ENCODE measurements at regions not wholly inside any gene's neighbourhood (a gene's known extent, or its start where the extent isn't known, plus 50 kb on each side); places are given as distances from the start of the nearest gene placed in this dataset.

GRCh38 chr18:51568151-51568550 is 370.7 kb upstream of the MEX3C start:
- no peaks in the 10 kb centered on the region for H3K36me3 ChIP-seq (replicated peaks in 1 of 2; ENCODE audit: control insufficient read depth in 1 of 2, insufficient read depth in 2 of 2, low read length in 2 of 2)
- no peak for DNase-seq

GRCh38 chr18:51569153-51569552 is 371.7 kb upstream of the MEX3C start:
- intact Hi-C loops (cut with micrococcal nuclease), result no loop called here
- Histone ChIP-seq H3K36me3 (replicated peaks in 1 of 2; ENCODE audit: control insufficient read depth in 1 of 2, insufficient read depth in 2 of 2, low read length in 2 of 2) (no peaks in the 10 kb centered on the region), H3K79me2 (ENCODE audit: insufficient read depth, low read length) (no peaks in the 10 kb centered on the region), H3K9ac (ENCODE audit: insufficient read depth, low read length, poor library complexity, severe bottlenecking) (no peak overlapping the region), H2AFZ (ENCODE audit: insufficient read depth, low read depth, low read length, poor library complexity, severe bottlenecking) (no peak overlapping the region), H3K27me3 (ENCODE audit: control insufficient read depth in 2 of 2, insufficient read depth in 2 of 2, low read length in 2 of 2) (no peaks in the 10 kb centered on the region), H3K4me2 (replicated peaks; ENCODE audit: extremely low read depth, low read length, poor library complexity, severe bottlenecking) (no peak overlapping the region), H3K27ac (ENCODE audit: low read depth in 1 of 2, low read length in 2 of 2) (no peak overlapping the region), H3K4me1 (ENCODE audit: control insufficient read depth in 1 of 2, insufficient read depth in 2 of 2, low read length in 2 of 2) (no peaks in the 10 kb centered on the region), H4K20me1 (ENCODE audit: insufficient read depth, low read length) (no peaks in the 10 kb centered on the region), H3K9me3 (replicated peaks in 1 of 2; ENCODE audit: control insufficient read depth in 1 of 2, insufficient read depth in 1 of 2, low read length in 2 of 2) (no peaks in the 10 kb centered on the region), H3K4me3 (replicated peaks in 1 of 3; ENCODE audit: low read depth in 2 of 3, low read length in 3 of 3) (no peak overlapping the region)
- Mint-ChIP-seq H3K27ac (no peak overlapping the region), H3K9me3 (peaks cover 0 to 7% (median 3%) of the 10 kb centered on the region in 7 donors), H3K4me3 (no peak overlapping the region), H3K36me3 (no peaks in the 10 kb centered on the region), H3K27me3 (ENCODE audit: low read depth in 3 of 3) (no peaks in the 10 kb centered on the region), H3K4me1 (no peaks in the 10 kb centered on the region)
- no peak for DNase-seq
- no peak for TF ChIP-seq CTCF (IDR thresholded peaks at IDR 0.05)
- 73% methylated on average over 2 of the region's 2 CpGs for whole genome bisulfite sequencing (ENCODE audit: insufficient coverage)

More at GRCh38 chr18:51568151-51568550, 370.7 kb upstream of the MEX3C start:
- no peak overlapping the region for H3K4me3 ChIP-seq (replicated peaks in 1 of 3; ENCODE audit: low read depth in 2 of 3, low read length in 3 of 3)
- no peak overlapping the region for H2AFZ ChIP-seq (ENCODE audit: insufficient read depth, low read depth, low read length, poor library complexity, severe bottlenecking)
- H4K20me1 ChIP-seq (ENCODE audit: insufficient read depth, low read length), result no peaks in the 10 kb centered on the region
- H3K4me2 ChIP-seq (replicated peaks; ENCODE audit: extremely low read depth, low read length, poor library complexity, severe bottlenecking), result no peak overlapping the region
- H3K79me2 ChIP-seq (ENCODE audit: insufficient read depth, low read length), result no peaks in the 10 kb centered on the region
- no peak for TF ChIP-seq CTCF (IDR thresholded peaks at IDR 0.05)
- H3K27me3 ChIP-seq (ENCODE audit: control insufficient read depth in 2 of 2, insufficient read depth in 2 of 2, low read length in 2 of 2), result no peaks in the 10 kb centered on the region
- Mint-ChIP-seq H3K4me3 (no peak overlapping the region), H3K27me3 (ENCODE audit: low read depth in 3 of 3) (no peaks in the 10 kb centered on the region), H3K9me3 (peaks cover 0 to 12% (median 0%) of the 10 kb centered on the region in 7 donors), H3K4me1 (no peaks in the 10 kb centered on the region), H3K36me3 (no peaks in the 10 kb centered on the region), H3K27ac (no peak overlapping the region)
- H3K27ac ChIP-seq (ENCODE audit: low read depth in 1 of 2, low read length in 2 of 2), result no peak overlapping the region
- H3K9me3 ChIP-seq (replicated peaks in 1 of 2; ENCODE audit: control insufficient read depth in 1 of 2, insufficient read depth in 1 of 2, low read length in 2 of 2), result no peaks in the 10 kb centered on the region
- 86% methylated on average over 1 of the region's 1 CpG for WGBS (ENCODE audit: insufficient coverage)
- no peak overlapping the region for H3K9ac ChIP-seq (ENCODE audit: insufficient read depth, low read length, poor library complexity, severe bottlenecking)
- intact Hi-C loops (cut with micrococcal nuclease), result no loop called here
- H3K4me1 ChIP-seq (ENCODE audit: control insufficient read depth in 1 of 2, insufficient read depth in 2 of 2, low read length in 2 of 2), result no peaks in the 10 kb centered on the region

All from CD14-positive monocyte (primary cell).